ENCODE measurements at regions not wholly inside any gene's neighbourhood (a gene's known extent, or its start where the extent isn't known, plus 50 kb on each side); places are given as distances from the start of the nearest gene placed in this dataset.

GRCh38 chr4:179278647-179279046 is 1836.4 kb upstream of the AGA start:
- POLR2A ChIA-PET (ENCODE audit: unreplicated experiment) = no interaction called here
- no peak overlapping the region for H4K8ac ChIP-seq (ENCODE audit: low read depth in 2 of 2, low read length in 2 of 2)

More at GRCh38 chr4:179278647-179279046, 1836.4 kb upstream of the AGA start:
- no peak overlapping the region for H3K4me2 ChIP-seq (ENCODE audit: low read depth, low read length)
- no peaks in the 10 kb centered on the region for H3K9me1 ChIP-seq (ENCODE audit: insufficient read depth, low read length)
- TF ChIP-seq CEBPB (IDR thresholded peaks at IDR 0.05; ENCODE audit: low read depth, low read length) = no peak
- no peak for TF ChIP-seq CHD1 (IDR thresholded peaks at IDR 0.05; ENCODE audit: low read depth, low read length)
- TF ChIP-seq RFX5 (IDR thresholded peaks at IDR 0.05; ENCODE audit: low read depth, low read length) = no peak
- no peak for TF ChIP-seq MXI1 (IDR thresholded peaks at IDR 0.05; ENCODE audit: borderline replicate concordance, low read depth, low read length)
- TF ChIP-seq MAFK (IDR thresholded peaks at IDR 0.05; ENCODE audit: low read depth, low read length) = no peak
- no peak for TF ChIP-seq RAD21 (IDR thresholded peaks at IDR 0.05; ENCODE audit: low read length)
- TF ChIP-seq RCOR1 (IDR thresholded peaks at IDR 0.05; ENCODE audit: insufficient replicate concordance, low read length) = no peak
- no peak for TF ChIP-seq POLR2A (IDR thresholded peaks at IDR 0.05; ENCODE audit: low read depth, low read length)
- no peak for TF ChIP-seq ELK1 (IDR thresholded peaks at IDR 0.05; ENCODE audit: borderline replicate concordance, low read depth, low read length)
- TF ChIP-seq MAZ (IDR thresholded peaks at IDR 0.05; ENCODE audit: borderline replicate concordance, low read depth, low read length) = no peak
- H3K36me3 ChIP-seq (ENCODE audit: control insufficient read depth, insufficient read depth, low read length) = no peaks in the 10 kb centered on the region
- H2BK15ac ChIP-seq (ENCODE audit: low read depth, low read length) = no peak overlapping the region
- no peak overlapping the region for H3K4ac ChIP-seq (ENCODE audit: low read depth, low read length)
- no peak overlapping the region for H3K9ac ChIP-seq (ENCODE audit: low read depth, low read length)
- CTCF ChIA-PET = no interaction called here
- dilution Hi-C loops (cut with HindIII; ENCODE audit: low sequenced_read_pairs, unreplicated experiment) = no loop called here
- in situ Hi-C loops (cut with MboI; ENCODE audit: low sequenced_read_pairs) = loop anchor here (25.0 kb wide), 1 partner anchor 1716 kb away; no protein-coding TSS in a partner anchor
- no peak overlapping the region for H3K23ac ChIP-seq (ENCODE audit: low read depth, low read length)
- H3K4me1 ChIP-seq (ENCODE audit: control insufficient read depth, insufficient read depth, low read length) = no peaks in the 10 kb centered on the region
- H3K9me3 ChIP-seq (ENCODE audit: control insufficient read depth, insufficient read depth, low read length) = peaks cover 4% of the 10 kb centered on the region
- H2BK20ac ChIP-seq (ENCODE audit: low read depth, low read length) = no peak overlapping the region
- no peak overlapping the region for H3K4me3 ChIP-seq (ENCODE audit: insufficient read depth, low read depth, low read length)
- H2AK5ac ChIP-seq (ENCODE audit: low read depth, low read length) = no peak overlapping the region
- 17% methylated on average over 1 of the region's 2 CpGs; no CpG with 5 or more reads in 1 of the 2 experiments for WGBS, 2 experiments (ENCODE audit: extremely low coverage in 2 of 2, insufficient read length in 1 of 2)
- ATAC-seq (ENCODE audit: low read depth) = no peak
- no peak overlapping the region for H2AFZ ChIP-seq (replicated peaks; ENCODE audit: low read length, poor library complexity)
- BruUV-seq (replicated peaks) = no TSS peak
- DNase-seq = no peak
- no peak overlapping the region for H2BK5ac ChIP-seq (ENCODE audit: low read depth, low read length, poor library complexity, severe bottlenecking)
- no peak overlapping the region for H3K27ac ChIP-seq (ENCODE audit: insufficient read depth, low read length)
- no peaks in the 10 kb centered on the region for H3K27me3 ChIP-seq (ENCODE audit: control insufficient read depth, insufficient read depth, low read length)
- H4K91ac ChIP-seq (ENCODE audit: insufficient read depth, low read depth, low read length) = no peak overlapping the region
- H3K18ac ChIP-seq (ENCODE audit: low read depth, low read length) = no peak overlapping the region
- no peak overlapping the region for H4K5ac ChIP-seq (ENCODE audit: low read depth, low read length)
- intact Hi-C loops (cut with micrococcal nuclease) = no loop called here
- H2BK120ac ChIP-seq (ENCODE audit: low read depth, low read length) = no peak overlapping the region
- no peak overlapping the region for H3K14ac ChIP-seq (replicated peaks; ENCODE audit: low read depth, low read length)
- H3K56ac ChIP-seq (ENCODE audit: extremely low read depth, insufficient read depth, low read length) = no peak overlapping the region
- H4K20me1 ChIP-seq (ENCODE audit: insufficient read depth, low read length) = no peaks in the 10 kb centered on the region
- no peak overlapping the region for H2AK9ac ChIP-seq (replicated peaks; ENCODE audit: low read depth, low read length, poor library complexity)
- H3K79me1 ChIP-seq (ENCODE audit: low read depth in 1 of 2, low read length in 2 of 2) = no peaks in the 10 kb centered on the region

Data from IMR-90 (cell line).